ENCODE measurements at regions not wholly inside any gene's neighbourhood (a gene's known extent, or its start where the extent isn't known, plus 50 kb on each side); places are given as distances from the start of the nearest gene placed in this dataset.

- Histone ChIP-seq H3K27me3 (ENCODE audit: insufficient read depth, low read depth, severe bottlenecking) (no peaks in the 10 kb centered on the region), H3K9me3 (ENCODE audit: severe bottlenecking) (no peaks in the 10 kb centered on the region), H3K27ac (no peak overlapping the region), H3K4me3 (ENCODE audit: low read depth, low read length) (no peak overlapping the region), H3K36me3 (no peaks in the 10 kb centered on the region)
- no peak for DNase-seq
- no peak for TF ChIP-seq CTCF (IDR thresholded peaks at IDR 0.05; ENCODE audit: low read depth, low read length)
Observed at GRCh38 chr6:113591896-113592827, 265.0 kb upstream of the MARCKS start.

GRCh38 chr6:113594726-113595125, 262.4 kb upstream of the MARCKS start:
- TF ChIP-seq CTCF (IDR thresholded peaks at IDR 0.05; ENCODE audit: low read depth, low read length), result no peak
- Histone ChIP-seq H3K9me3 (ENCODE audit: severe bottlenecking) (no peaks in the 10 kb centered on the region), H3K36me3 (no peaks in the 10 kb centered on the region), H3K27me3 (ENCODE audit: insufficient read depth, low read depth, severe bottlenecking) (no peaks in the 10 kb centered on the region), H3K4me3 (ENCODE audit: low read depth, low read length) (no peak overlapping the region), H3K27ac (no peak overlapping the region)
- DNase-seq, result no peak

- no peak overlapping the region for H3K4me3 ChIP-seq (ENCODE audit: low read depth, low read length)
- H3K36me3 ChIP-seq, result no peaks in the 10 kb centered on the region
- TF ChIP-seq CTCF (IDR thresholded peaks at IDR 0.05; ENCODE audit: low read depth, low read length), result no peak
- no peak for DNase-seq
- H3K9me3 ChIP-seq (ENCODE audit: severe bottlenecking), result no peaks in the 10 kb centered on the region
- H3K27ac ChIP-seq, result no peak overlapping the region
- H3K27me3 ChIP-seq (ENCODE audit: insufficient read depth, low read depth, severe bottlenecking), result no peaks in the 10 kb centered on the region
Observed at GRCh38 chr6:113595911-113596376, 261.2 kb upstream of the MARCKS start.

DNA sequence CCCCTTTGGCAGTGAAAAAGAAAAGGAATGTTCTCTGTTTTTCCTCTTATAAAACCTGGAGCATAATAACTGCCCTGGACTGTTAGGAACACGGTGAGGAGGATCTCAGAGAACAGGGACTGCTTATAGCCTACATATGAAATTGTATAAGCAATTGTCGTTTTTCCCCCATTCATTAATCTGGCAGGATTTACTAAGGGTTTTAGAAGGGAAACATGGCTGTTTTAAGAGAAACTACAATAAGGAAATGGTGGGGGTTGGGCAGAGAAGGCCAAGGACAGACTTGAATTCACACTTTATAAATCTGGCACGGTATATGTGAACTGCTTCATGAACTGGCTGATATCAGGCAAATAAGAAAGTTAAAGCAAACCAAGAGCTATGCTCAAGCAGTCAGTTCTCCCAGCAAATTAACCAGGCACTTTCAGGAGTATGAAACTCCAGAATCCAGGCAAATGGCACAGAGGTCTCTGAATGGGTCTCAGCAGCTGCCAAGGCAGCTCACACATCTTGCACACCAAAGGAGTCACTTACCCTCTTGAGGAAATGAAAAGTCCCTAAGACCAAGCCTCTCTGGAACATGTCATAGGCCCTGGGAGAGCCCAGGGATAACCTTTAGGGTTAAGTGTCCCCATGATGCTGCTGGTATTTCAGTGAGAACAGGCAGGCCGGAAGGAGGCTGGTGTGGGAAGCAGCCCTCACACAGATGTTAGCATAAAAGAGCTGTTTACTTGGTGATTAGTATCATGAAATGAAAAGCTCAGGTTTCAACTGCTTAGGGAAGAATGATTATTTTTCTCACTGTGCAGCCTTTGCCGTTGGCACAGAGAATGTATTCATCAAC, 260.5 kb upstream of the MARCKS start:
- no peak overlapping the region for H3K4me3 ChIP-seq (ENCODE audit: low read depth, low read length)
- no peak overlapping the region for H3K27ac ChIP-seq
- no peak for DNase-seq
- TF ChIP-seq CTCF (IDR thresholded peaks at IDR 0.05; ENCODE audit: low read depth, low read length), result no peak
- H3K9me3 ChIP-seq (ENCODE audit: severe bottlenecking), result no peaks in the 10 kb centered on the region
- H3K36me3 ChIP-seq, result no peaks in the 10 kb centered on the region
- no peaks in the 10 kb centered on the region for H3K27me3 ChIP-seq (ENCODE audit: insufficient read depth, low read depth, severe bottlenecking)

DNA sequence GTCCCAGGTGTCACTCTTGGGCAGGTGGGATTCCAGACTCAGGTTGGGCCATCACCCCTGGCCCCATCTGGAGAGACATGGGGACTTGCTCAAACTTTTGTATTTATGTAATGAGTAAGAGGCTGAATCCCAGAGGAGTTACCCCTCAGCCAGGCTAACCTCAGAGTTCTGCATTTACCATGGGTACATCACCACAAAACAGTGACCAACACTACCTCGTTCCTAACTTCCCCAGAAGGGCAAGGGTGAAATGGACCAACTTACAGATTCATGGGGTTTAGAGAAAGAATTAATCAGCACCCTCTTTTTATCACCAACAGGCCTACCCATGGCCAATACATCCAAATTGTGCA, 259.9 kb upstream of the MARCKS start:
- Histone ChIP-seq H3K27ac (no peak overlapping the region), H3K4me3 (ENCODE audit: low read depth, low read length) (no peak overlapping the region), H3K36me3 (no peaks in the 10 kb centered on the region), H3K27me3 (ENCODE audit: insufficient read depth, low read depth, severe bottlenecking) (no peaks in the 10 kb centered on the region), H3K9me3 (ENCODE audit: severe bottlenecking) (no peaks in the 10 kb centered on the region)
- no peak for TF ChIP-seq CTCF (IDR thresholded peaks at IDR 0.05; ENCODE audit: low read depth, low read length)
- DNase-seq, result no peak

Data from WERI-Rb-1 (cell line).